Superior temporal gyrus (tissue), 1 donor: ENCODE measurements at regions not wholly inside any gene's neighbourhood (a gene's known extent, or its start where the extent isn't known, plus 50 kb on each side); places are given as distances from the start of the nearest gene placed in this dataset.
"Not testable (repeated sequence)": the region's sequence is repeated elsewhere in the genome, so short reads cannot be mapped to it uniquely, and the experiment has no call there.

Source experiments
- DNase-seq: peaks from one replicate; pipeline ENCODE4 v3.0.0-alpha.2; 2016; ENCODE audit errors: extremely low spot score

- DNase-seq: no peak
Observed at GRCh38 chr7:106562711-106563366, 98.1 kb downstream of the CCDC71L start.

- DNase-seq: no peak
Observed at GRCh38 chr7:106561666-106562411, 99.1 kb downstream of the CCDC71L start.

- DNase-seq: no peak
Observed at GRCh38 chr7:106561151-106561550, 99.8 kb downstream of the CCDC71L start.

GRCh38 chr7:106560482-106560881, 100.5 kb downstream of the CCDC71L start:
- DNase-seq: no peak

GRCh38 chr7:106556244-106556643, 104.7 kb downstream of the CCDC71L start:
- not testable (repeated sequence) for DNase-seq

- DNase-seq: not testable (repeated sequence)
Observed at GRCh38 chr7:106554623-106555022, 106.3 kb downstream of the CCDC71L start.

- no peak for DNase-seq
Observed at GRCh38 chr7:106553446-106553836, 107.5 kb downstream of the CCDC71L start.

GRCh38 chr7:106552645-106553445, 108.1 kb downstream of the CCDC71L start:
- peak; percentile 17 for DNase-seq

GRCh38 chr7:106551936-106552335, 109.0 kb downstream of the CCDC71L start:
- DNase-seq: no peak

- no peak for DNase-seq
Observed at GRCh38 chr7:106548491-106548890, 112.5 kb downstream of the CCDC71L start.

- DNase-seq: no peak
Observed at GRCh38 chr7:106545275-106545674, 115.7 kb downstream of the CCDC71L start.

- no peak for DNase-seq
Observed at GRCh38 chr7:106543221-106543757, 117.7 kb downstream of the CCDC71L start.

- DNase-seq: no peak
Observed at GRCh38 chr7:106542550-106543220, 118.3 kb downstream of the CCDC71L start.

- DNase-seq: no peak
Observed at GRCh38 chr7:106538638-106539037, 122.3 kb downstream of the CCDC71L start.

- DNase-seq: no peak
Observed at GRCh38 chr7:106537119-106537518, 123.8 kb downstream of the CCDC71L start.

- DNase-seq: no peak
Observed at GRCh38 chr7:106536079-106536478, 124.9 kb downstream of the CCDC71L start.

GRCh38 chr7:106535234-106535932, 125.6 kb downstream of the CCDC71L start:
- no peak for DNase-seq

- DNase-seq: no peak
Observed at GRCh38 chr7:106534271-106534846, 126.6 kb downstream of the CCDC71L start.

- DNase-seq: not testable (repeated sequence)
Observed at GRCh38 chr7:106530183-106530582, 130.8 kb downstream of the CCDC71L start.

GRCh38 chr7:106526617-106527016, 134.3 kb downstream of the CCDC71L start:
- not testable (repeated sequence) for DNase-seq

- no peak for DNase-seq
Observed at GRCh38 chr7:106524690-106525059, 136.3 kb downstream of the CCDC71L start.
